OCI-LY1 (cell line): ENCODE measurements at regions not wholly inside any gene's neighbourhood (a gene's known extent, or its start where the extent isn't known, plus 50 kb on each side); places are given as distances from the start of the nearest gene placed in this dataset.
"Not testable (repeated sequence)": the region's sequence is repeated elsewhere in the genome, so short reads cannot be mapped to it uniquely, and the experiment has no call there.

Experiments used
- H2AFZ ChIP-seq: fragments of 200-600 bp; sonication (generic), shearing (Covaris generic); 2 replicates; pipeline ENCODE4 v1.6.0; 2014; ENCODE audit warnings: antibody characterized with exemption, mild to moderate bottlenecking, low read length
- H3F3A ChIP-seq: fragments of 200-600 bp; sonication (generic), shearing (Covaris generic); 2 replicates; pipeline ENCODE4 v1.6.0; 2014; ENCODE audit warnings: mild to moderate bottlenecking, antibody characterized with exemption, low read length, moderate library complexity; ENCODE audit not compliant: insufficient read depth
- H3K27ac ChIP-seq: fragments of 200-600 bp; sonication (generic); 2 replicates; pipeline ENCODE4 v1.5.1; 2014; ENCODE audit warnings: low read length, mixed run types, mild to moderate bottlenecking, low read depth; ENCODE audit not compliant: poor library complexity, severe bottlenecking
- H3K27me3 ChIP-seq: fragments of 200-600 bp; sonication (generic); 2 replicates; pipeline ENCODE4 v1.6.0; 2014; ENCODE audit warnings: antibody characterized with exemption, mild to moderate bottlenecking, low read length, moderate library complexity; ENCODE audit not compliant: insufficient read depth
- H3K36me3 ChIP-seq: fragments of 200-600 bp; sonication (generic); 2 replicates; pipeline ENCODE4 v1.6.1; 2014; ENCODE audit warnings: mild to moderate bottlenecking, antibody characterized with exemption, low read length, moderate library complexity, mixed read lengths; ENCODE audit not compliant: insufficient read depth
- H3K4me1 ChIP-seq: fragments of 200-600 bp; sonication (generic); 2 replicates; pipeline ENCODE4 v1.5.1; 2014; ENCODE audit warnings: mild to moderate bottlenecking, low read length, moderate library complexity; ENCODE audit not compliant: insufficient read depth, severe bottlenecking
- H3K4me2 ChIP-seq: fragments of 200-600 bp; sonication (generic), shearing (Covaris generic); 2 replicates; pipeline ENCODE4 v1.6.1; 2014; ENCODE audit warnings: low read length
- H3K4me3 ChIP-seq: fragments of 200-600 bp; sonication (generic); 2 replicates; pipeline ENCODE4 v1.5.1; 2014; ENCODE audit warnings: low read length, low read depth, mild to moderate bottlenecking, mixed read lengths; ENCODE audit not compliant: poor library complexity, severe bottlenecking
- H3K79me2 ChIP-seq: fragments of 200-600 bp; shearing (Covaris generic); 2 replicates; pipeline ENCODE4 v1.6.1; 2016; ENCODE audit warnings: mixed run types, low read length, mixed read lengths; ENCODE audit not compliant: insufficient read depth
- H3K9ac ChIP-seq: fragments of 200-600 bp; sonication (generic), shearing (Covaris generic); 2 replicates; pipeline ENCODE4 v1.6.1; 2014; ENCODE audit warnings: mild to moderate bottlenecking, low read length, mixed read lengths
- H3K9me2 ChIP-seq: fragments of 200-600 bp; sonication (generic), shearing (Covaris generic); 2 replicates; pipeline ENCODE4 v1.6.1; 2014; ENCODE audit warnings: low read depth, mild to moderate bottlenecking, low read length, mixed read lengths
- H3K9me3 ChIP-seq: fragments of 200-600 bp; shearing (Covaris generic); 2 replicates; pipeline ENCODE4 v1.6.1; 2014; ENCODE audit warnings: low read length, mixed read lengths
- H4K20me1 ChIP-seq: fragments of 200-600 bp; sonication (generic), shearing (Covaris generic); 2 replicates; pipeline ENCODE4 v1.6.0; 2016; ENCODE audit warnings: mild to moderate bottlenecking, low read length; ENCODE audit not compliant: insufficient read depth
- CTCF ChIP-seq: fragments of 200-600 bp; sonication (generic), shearing (Covaris generic); IDR thresholded peaks from 2 replicates; pipeline ENCODE4 v1.5.1; 2017; ENCODE audit warnings: mild to moderate bottlenecking, antibody characterized with exemption, low read length, moderate library complexity, mixed read lengths
- EZH2 ChIP-seq: fragments of 200-600 bp; sonication (generic), shearing (Covaris generic); IDR thresholded peaks from 2 replicates; pipeline ENCODE4 v1.8.0; 2017; ENCODE audit warnings: borderline replicate concordance, mixed run types, mild to moderate bottlenecking, antibody characterized with exemption, low read length, moderate library complexity, mixed read lengths

GRCh38 chr2:39834426-39834825 is 55.4 kb upstream of the THUMPD2 start:
- Histone ChIP-seq H3K79me2 (no peaks in the 10 kb centered on the region), H3K27ac (no peak overlapping the region), H2AFZ (no peak overlapping the region), H3K9ac (no peak overlapping the region), H3K4me2 (no peak overlapping the region), H3K9me3 (no peaks in the 10 kb centered on the region), H3K4me1 (peaks cover 5% of the 10 kb centered on the region), H3F3A (no peaks in the 10 kb centered on the region), H3K27me3 (no peaks in the 10 kb centered on the region), H3K4me3 (no peak overlapping the region), H3K9me2 (no peaks in the 10 kb centered on the region), H3K36me3 (no peaks in the 10 kb centered on the region), H4K20me1 (no peaks in the 10 kb centered on the region)
- no peak for TF ChIP-seq CTCF
- TF ChIP-seq EZH2: no peak

- not testable (repeated sequence) for H3K4me1 ChIP-seq, H3K9me2 ChIP-seq, H3K27me3 ChIP-seq, H3K36me3 ChIP-seq, H3K27ac ChIP-seq, H3K9ac ChIP-seq, H3F3A ChIP-seq, H3K79me2 ChIP-seq, H3K4me2 ChIP-seq, H4K20me1 ChIP-seq, H3K4me3 ChIP-seq, H2AFZ ChIP-seq, H3K9me3 ChIP-seq
These were observed 51.6 kb upstream of the THUMPD2 start for GRCh38 chr2:39830610-39831009.
